GM23338 (cell line): ENCODE measurements at regions not wholly inside any gene's neighbourhood (a gene's known extent, or its start where the extent isn't known, plus 50 kb on each side); places are given as distances from the start of the nearest gene placed in this dataset.
"Not testable (repeated sequence)": the region's sequence is repeated elsewhere in the genome, so short reads cannot be mapped to it uniquely, and the experiment has no call there.

ENCODE experiments used
- CREB1 ChIP-seq: fragments of 250-450 bp; sonication (Bioruptor Pico); IDR thresholded peaks from 2 replicates; pipeline ENCODE4 v1.5.0; 2020; ENCODE audit warnings: low read depth, mild to moderate bottlenecking, moderate library complexity
- CTCF ChIP-seq, 2 experiments: fragments of 200-600 bp in 1 of 2; sonication (generic) in 1 of 2; conservative IDR thresholded peaks; 2 replicates each; pipeline versions ENCODE4 v1.5.1 to v1.6.1; 2016 to 2017; ENCODE audit warnings: antibody characterized with exemption in 2 of 2, low read depth in 2 of 2, mild to moderate bottlenecking in 2 of 2, moderate library complexity in 1 of 2
- NANOG ChIP-seq: IDR thresholded peaks from 2 replicates; pipeline ENCODE4 v1.6.1; 2016; ENCODE audit warnings: antibody characterized with exemption, borderline replicate concordance
- POLR2AphosphoS5 ChIP-seq: IDR thresholded peaks from 2 replicates; pipeline ENCODE4 v1.6.1; 2016; ENCODE audit warnings: antibody characterized with exemption, low read depth

DNA sequence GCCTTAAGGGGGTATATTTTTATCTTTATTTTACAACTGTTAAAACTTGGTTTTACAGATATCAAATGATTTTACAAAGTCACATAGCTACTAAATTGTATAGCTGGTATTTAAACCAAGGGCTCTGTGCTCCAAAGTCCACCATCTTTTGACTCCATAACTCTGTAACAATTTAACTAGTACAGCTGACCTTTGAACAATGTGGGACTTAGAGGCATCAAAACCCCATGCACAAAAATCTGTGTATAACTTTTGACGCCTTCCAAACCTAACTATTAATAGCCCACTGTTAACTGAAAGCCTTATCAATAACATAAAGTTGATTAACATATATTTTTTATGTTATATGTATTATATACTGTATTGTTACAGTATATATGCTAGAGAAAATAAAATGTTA, 874.3 kb downstream of the KCNA4 start:
- TF ChIP-seq CTCF (conservative IDR thresholded peaks at IDR 0.05; ENCODE audit: low read depth in 2 of 2); NANOG; CREB1 (CRISPR knock-in tag); POLR2AphosphoS5: not testable (repeated sequence)
